H1 (cell line): ENCODE measurements at regions not wholly inside any gene's neighbourhood (a gene's known extent, or its start where the extent isn't known, plus 50 kb on each side); places are given as distances from the start of the nearest gene placed in this dataset.

Experiments used
- ATF3 ChIP-seq: IDR thresholded peaks from 2 replicates; pipeline ENCODE4 v1.6.1; 2011; ENCODE audit warnings: low read depth, mild to moderate bottlenecking, low read length; ENCODE audit not compliant: insufficient read depth
- BCL11A ChIP-seq, 2 experiments: IDR thresholded peaks; one replicate each; pipeline ENCODE4 v1.6.1; 2011; ENCODE audit warnings: low read depth in 2 of 2, low read length in 2 of 2, mild to moderate bottlenecking in 2 of 2
- CHD1 ChIP-seq: IDR thresholded peaks from 2 replicates; pipeline ENCODE4 v1.6.1; 2012; ENCODE audit warnings: low read depth, low read length, improper control_type of control experiment
- CHD7 ChIP-seq: fragments of 300-600 bp; sonication (generic); IDR thresholded peaks from 2 replicates; pipeline ENCODE4 v1.7.1; 2012; ENCODE audit warnings: low read length, moderate library complexity, mild to moderate bottlenecking, inconsistent platforms; ENCODE audit not compliant: insufficient replicate concordance
- E2F6 ChIP-seq: IDR thresholded peaks from 2 replicates; pipeline ENCODE4 v1.6.1; 2012; ENCODE audit warnings: inconsistent platforms
- EZH2 ChIP-seq: fragments of 200-600 bp; sonication (generic); IDR thresholded peaks from 2 replicates; pipeline ENCODE4 v1.7.1; 2012; ENCODE audit warnings: low read depth, mild to moderate bottlenecking, moderate library complexity, low read length, inconsistent platforms; ENCODE audit not compliant: severe bottlenecking
- FOSL1 ChIP-seq: IDR thresholded peaks from 2 replicates; pipeline ENCODE4 v1.6.1; 2011; ENCODE audit warnings: mild to moderate bottlenecking, low read depth, low read length, moderate library complexity; ENCODE audit not compliant: insufficient read depth
- RFX5 ChIP-seq: IDR thresholded peaks from 2 replicates; pipeline ENCODE4 v1.6.1; 2011; ENCODE audit warnings: low read depth, low read length, improper control_type of control experiment, borderline replicate concordance
- SIRT6 ChIP-seq: IDR thresholded peaks from one replicate; pipeline ENCODE4 v1.7.1; 2012; ENCODE audit warnings: low read length, inconsistent platforms
- SRF ChIP-seq: IDR thresholded peaks from 2 replicates; pipeline ENCODE4 v1.6.1; 2011; ENCODE audit warnings: mild to moderate bottlenecking, low read depth, low read length, moderate library complexity
- TEAD4 ChIP-seq: IDR thresholded peaks from 2 replicates; pipeline ENCODE4 v1.6.1; 2012; ENCODE audit warnings: low read depth, low read length, inconsistent platforms, mixed read lengths
- YY1 ChIP-seq: IDR thresholded peaks from 2 replicates; pipeline ENCODE4 v1.6.1; 2011; ENCODE audit warnings: low read depth, mild to moderate bottlenecking, low read length

- TF ChIP-seq CHD7 (no peak), E2F6 (no peak), ATF3 (no peak), BCL11A (IDR thresholded peaks at IDR 0.05; ENCODE audit: low read depth in 2 of 2, low read length in 2 of 2) (no peak), SIRT6 (no peak), FOSL1 (no peak), TEAD4 (no peak), RFX5 (no peak), CHD1 (no peak), YY1 (no peak), EZH2 (no peak), SRF (no peak)
Observed at GRCh38 chr5:166276006-166276405, 2015.4 kb upstream of the WWC1 start (continued).
